ENCODE measurements at regions not wholly inside any gene's neighbourhood (a gene's known extent, or its start where the extent isn't known, plus 50 kb on each side); places are given as distances from the start of the nearest gene placed in this dataset.

DNA sequence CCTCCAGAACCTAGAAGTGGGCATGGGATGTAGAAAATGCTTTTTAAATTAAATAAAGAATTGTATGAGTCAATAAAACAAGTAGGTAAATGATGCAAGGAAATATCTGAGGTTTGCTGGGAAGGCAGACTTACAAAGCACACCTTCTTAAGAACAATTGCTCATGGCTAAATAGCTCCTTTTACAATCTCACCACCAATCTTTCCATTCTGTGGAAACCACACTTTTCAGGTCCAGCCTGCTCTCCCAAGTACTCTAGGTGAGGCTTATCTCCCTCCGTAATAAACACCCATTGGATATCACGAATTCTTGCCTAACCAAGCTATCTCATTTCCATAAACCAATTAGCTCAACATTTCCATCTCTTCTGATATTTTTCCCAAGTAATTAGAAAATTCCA lies 91.5 kb upstream of the SLC8A1 start:
- Histone ChIP-seq H3K27me3 (no peaks in the 10 kb centered on the region), H3K4me1 (ENCODE audit: control insufficient read depth in 1 of 2, insufficient read depth in 1 of 2, low read depth in 1 of 2, low read length in 1 of 2) (no peaks in the 10 kb centered on the region), H3K27ac (no peak overlapping the region), H3K36me3 (no peaks in the 10 kb centered on the region), H3K4me3 (ENCODE audit: low read depth in 1 of 2, low read length in 1 of 2) (no peak overlapping the region), H3K9me3 (no peaks in the 10 kb centered on the region)
- TF ChIP-seq, protein P1, sequence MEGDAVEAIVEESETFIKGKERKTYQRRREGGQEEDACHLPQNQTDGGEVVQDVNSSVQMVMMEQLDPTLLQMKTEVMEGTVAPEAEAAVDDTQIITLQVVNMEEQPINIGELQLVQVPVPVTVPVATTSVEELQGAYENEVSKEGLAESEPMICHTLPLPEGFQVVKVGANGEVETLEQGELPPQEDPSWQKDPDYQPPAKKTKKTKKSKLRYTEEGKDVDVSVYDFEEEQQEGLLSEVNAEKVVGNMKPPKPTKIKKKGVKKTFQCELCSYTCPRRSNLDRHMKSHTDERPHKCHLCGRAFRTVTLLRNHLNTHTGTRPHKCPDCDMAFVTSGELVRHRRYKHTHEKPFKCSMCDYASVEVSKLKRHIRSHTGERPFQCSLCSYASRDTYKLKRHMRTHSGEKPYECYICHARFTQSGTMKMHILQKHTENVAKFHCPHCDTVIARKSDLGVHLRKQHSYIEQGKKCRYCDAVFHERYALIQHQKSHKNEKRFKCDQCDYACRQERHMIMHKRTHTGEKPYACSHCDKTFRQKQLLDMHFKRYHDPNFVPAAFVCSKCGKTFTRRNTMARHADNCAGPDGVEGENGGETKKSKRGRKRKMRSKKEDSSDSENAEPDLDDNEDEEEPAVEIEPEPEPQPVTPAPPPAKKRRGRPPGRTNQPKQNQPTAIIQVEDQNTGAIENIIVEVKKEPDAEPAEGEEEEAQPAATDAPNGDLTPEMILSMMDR (IDR thresholded peaks at IDR 0.05) = no peak

GRCh38 chr2:40544072-40544471 lies 92.2 kb upstream of the SLC8A1 start:
- no peak overlapping the region for H3K4me3 ChIP-seq (ENCODE audit: low read depth in 1 of 2, low read length in 1 of 2)
- TF ChIP-seq, protein P1 (IDR thresholded peaks at IDR 0.05) = no peak
- no peak overlapping the region for H3K27ac ChIP-seq

GRCh38 chr2:40545645-40546044 lies 93.8 kb upstream of the SLC8A1 start:
- no peaks in the 10 kb centered on the region for H3K27me3 ChIP-seq
- TF ChIP-seq, protein P1 (IDR thresholded peaks at IDR 0.05) = no peak
- H3K36me3 ChIP-seq = no peaks in the 10 kb centered on the region
- H3K4me3 ChIP-seq (ENCODE audit: low read depth in 1 of 2, low read length in 1 of 2) = no peak overlapping the region
- H3K27ac ChIP-seq = no peak overlapping the region
- H3K4me1 ChIP-seq (ENCODE audit: control insufficient read depth in 1 of 2, insufficient read depth in 1 of 2, low read depth in 1 of 2, low read length in 1 of 2) = no peaks in the 10 kb centered on the region
- no peaks in the 10 kb centered on the region for H3K9me3 ChIP-seq

More at GRCh38 chr2:40544072-40544471, 92.2 kb upstream of the SLC8A1 start:
- Histone ChIP-seq H3K27me3 (no peaks in the 10 kb centered on the region), H3K4me1 (ENCODE audit: control insufficient read depth in 1 of 2, insufficient read depth in 1 of 2, low read depth in 1 of 2, low read length in 1 of 2) (no peaks in the 10 kb centered on the region), H3K36me3 (no peaks in the 10 kb centered on the region), H3K9me3 (no peaks in the 10 kb centered on the region)

- Histone ChIP-seq H3K27me3 (no peaks in the 10 kb centered on the region), H3K9me3 (no peaks in the 10 kb centered on the region), H3K36me3 (no peaks in the 10 kb centered on the region), H3K4me3 (ENCODE audit: low read depth in 1 of 2, low read length in 1 of 2) (no peak overlapping the region), H3K27ac (no peak overlapping the region), H3K4me1 (ENCODE audit: control insufficient read depth in 1 of 2, insufficient read depth in 1 of 2, low read depth in 1 of 2, low read length in 1 of 2) (peaks cover 2 to 4% of the 10 kb centered on the region in 2 experiments)
- TF ChIP-seq, protein P1 (IDR thresholded peaks at IDR 0.05) = no peak
These were observed 94.7 kb upstream of the SLC8A1 start for GRCh38 chr2:40546439-40547191.

DNA sequence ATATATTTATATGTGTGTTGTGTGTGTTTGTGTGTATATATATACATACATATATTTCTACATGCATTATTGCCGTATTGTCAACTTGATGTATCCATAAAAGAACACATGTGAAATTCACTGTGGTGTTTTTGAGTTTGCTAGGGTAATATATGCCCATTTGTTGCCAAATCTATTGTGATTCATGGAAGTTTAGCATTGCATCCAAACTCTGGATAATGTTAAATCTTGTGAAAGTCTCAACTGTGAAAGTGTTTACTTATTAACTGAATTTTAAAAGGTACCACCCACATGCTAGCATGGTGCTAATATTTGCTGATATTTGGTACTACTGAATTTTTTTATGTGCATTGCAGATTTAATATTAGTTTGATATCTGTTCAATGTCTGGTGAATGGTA lies 96.6 kb upstream of the SLC8A1 start:
- H3K9me3 ChIP-seq = no peaks in the 10 kb centered on the region
- peaks cover 9 to 10% of the 10 kb centered on the region in 2 experiments for H3K4me1 ChIP-seq (ENCODE audit: control insufficient read depth in 1 of 2, insufficient read depth in 1 of 2, low read depth in 1 of 2, low read length in 1 of 2)
- no peak overlapping the region for H3K4me3 ChIP-seq (ENCODE audit: low read depth in 1 of 2, low read length in 1 of 2)
- no peaks in the 10 kb centered on the region for H3K36me3 ChIP-seq
- H3K27me3 ChIP-seq = no peaks in the 10 kb centered on the region
- no peak overlapping the region for H3K27ac ChIP-seq
- TF ChIP-seq, protein P1 (IDR thresholded peaks at IDR 0.05) = no peak
